Activated CD8-positive, alpha-beta memory T cell treated with anti-CD3 and anti-CD28 coated beads, Interleukin-2, amount 10 ng/mL, durations not matched to agents 7 days and 5 days (primary cell): ENCODE measurements at regions not wholly inside any gene's neighbourhood (a gene's known extent, or its start where the extent isn't known, plus 50 kb on each side); places are given as distances from the start of the nearest gene placed in this dataset.
A peak's percentile ranks its signal among the peaks of the same experiment; 100 is the strongest.

Experiments
- ATAC-seq: fragments of 150-1000 bp; cut with Tn5 transposase; one replicate; pipeline ENCODE4 v1.10.0; 2021; ENCODE audit warnings: moderate library complexity
- CTCF ChIA-PET: fragments of 350-600 bp; sonication (Branson Sonifier 250); formaldehyde crosslinking; loops from one replicate; lab custom pipeline; 2021; ENCODE audit warnings: antibody characterized with exemption; lab: Charles Lee
- DNase-seq: peaks from one replicate; pipeline ENCODE4 v3.0.0-alpha.2; 2020
- H3K27ac Mint-ChIP-seq: one replicate; pipeline ENCODE4 v1.8.0; 2021; ENCODE audit warnings: mild to moderate bottlenecking, mixed read lengths
- H3K27me3 Mint-ChIP-seq: one replicate; pipeline ENCODE4 v1.8.0; 2021; ENCODE audit warnings: mixed read lengths
- H3K36me3 Mint-ChIP-seq: one replicate; pipeline ENCODE4 v1.8.0; 2021; ENCODE audit warnings: mild to moderate bottlenecking, mixed read lengths
- H3K4me1 Mint-ChIP-seq: one replicate; pipeline ENCODE4 v1.8.0; 2021; ENCODE audit warnings: mixed read lengths
- H3K4me3 Mint-ChIP-seq: one replicate; pipeline ENCODE4 v1.8.0; 2021; ENCODE audit warnings: mild to moderate bottlenecking, moderate library complexity, mixed read lengths
- H3K9me3 Mint-ChIP-seq: one replicate; pipeline ENCODE4 v1.8.0; 2022; ENCODE audit warnings: low read depth, mixed read lengths

- ATAC-seq (peak; percentile 43), DNase-seq (no peak)
- Mint-ChIP-seq H3K27me3 (no peaks in the 10 kb centered on the region), H3K4me3 (no peak overlapping the region), H3K27ac (no peak overlapping the region), H3K36me3 (no peaks in the 10 kb centered on the region), H3K9me3 (no peaks in the 10 kb centered on the region), H3K4me1 (peaks cover 29% of the 10 kb centered on the region)
- CTCF ChIA-PET: interaction anchor here (0.6 to 1.3 kb wide), 2 partner anchors 36 to 225 kb away, joined by 3 to 4 read pairs; no protein-coding TSS in a partner anchor
Measured at GRCh38 chr1:116259663-116260062, 113.4 kb upstream of the ATP1A1 start.

GRCh38 chr1:116260115-116260514 lies 112.9 kb upstream of the ATP1A1 start:
- H3K27ac Mint-ChIP-seq: no peak overlapping the region
- peaks cover 29% of the 10 kb centered on the region for H3K4me1 Mint-ChIP-seq
- ATAC-seq (no peak), DNase-seq (no peak)
- H3K36me3 Mint-ChIP-seq: no peaks in the 10 kb centered on the region
- H3K4me3 Mint-ChIP-seq: no peak overlapping the region
- CTCF ChIA-PET: interaction anchor here (0.6 to 1.3 kb wide), 2 partner anchors 37 to 224 kb away, joined by 3 to 4 read pairs; no protein-coding TSS in a partner anchor
- no peaks in the 10 kb centered on the region for H3K27me3 Mint-ChIP-seq
- no peaks in the 10 kb centered on the region for H3K9me3 Mint-ChIP-seq

GRCh38 chr1:116260621-116261020 lies 112.4 kb upstream of the ATP1A1 start:
- Mint-ChIP-seq H3K9me3 (no peaks in the 10 kb centered on the region), H3K27me3 (no peaks in the 10 kb centered on the region), H3K4me3 (no peak overlapping the region), H3K36me3 (no peaks in the 10 kb centered on the region), H3K27ac (no peak overlapping the region), H3K4me1 (peaks cover 29% of the 10 kb centered on the region)
- CTCF ChIA-PET: interaction anchor here (1.3 kb wide), 1 partner anchor 224 kb away, joined by 4 read pairs; no protein-coding TSS in a partner anchor
- DNase-seq (no peak), ATAC-seq (no peak)

GRCh38 chr1:116261227-116261626 lies 111.8 kb upstream of the ATP1A1 start:
- H3K4me1 Mint-ChIP-seq: peaks cover 29% of the 10 kb centered on the region
- ATAC-seq: no peak

GRCh38 chr1:116262207-116262994 lies 110.6 kb upstream of the ATP1A1 start:
- no peaks in the 10 kb centered on the region for H3K36me3 Mint-ChIP-seq
- H3K9me3 Mint-ChIP-seq: no peaks in the 10 kb centered on the region
- H3K4me3 Mint-ChIP-seq: no peak overlapping the region
- no peak overlapping the region for H3K27ac Mint-ChIP-seq
- no peaks in the 10 kb centered on the region for H3K27me3 Mint-ChIP-seq
- ATAC-seq (no peak), DNase-seq (no peak)
- peaks cover 26% of the 10 kb centered on the region for H3K4me1 Mint-ChIP-seq
- CTCF ChIA-PET: interaction anchor here (0.6 to 1.9 kb wide), 2 partner anchors 13 to 237 kb away, joined by 3 to 4 read pairs; no protein-coding TSS in a partner anchor

More at GRCh38 chr1:116261227-116261626, 111.8 kb upstream of the ATP1A1 start:
- Mint-ChIP-seq H3K36me3 (no peaks in the 10 kb centered on the region), H3K9me3 (no peaks in the 10 kb centered on the region), H3K27me3 (no peaks in the 10 kb centered on the region), H3K27ac (no peak overlapping the region), H3K4me3 (no peak overlapping the region)
- DNase-seq: no peak
- CTCF ChIA-PET: no interaction called here

GRCh38 chr1:116262995-116263385 lies 110.1 kb upstream of the ATP1A1 start:
- no peak for DNase-seq
- peaks cover 20% of the 10 kb centered on the region for H3K4me1 Mint-ChIP-seq
- no peak overlapping the region for H3K4me3 Mint-ChIP-seq
- no peaks in the 10 kb centered on the region for H3K27me3 Mint-ChIP-seq
- no peak overlapping the region for H3K27ac Mint-ChIP-seq
- no peak for ATAC-seq
- no peaks in the 10 kb centered on the region for H3K36me3 Mint-ChIP-seq
- no peaks in the 10 kb centered on the region for H3K9me3 Mint-ChIP-seq
- CTCF ChIA-PET: interaction anchor here (0.6 to 1.9 kb wide), 2 partner anchors 12 to 236 kb away, joined by 3 to 4 read pairs; no protein-coding TSS in a partner anchor

- no peak for ATAC-seq
- Mint-ChIP-seq H3K27me3 (no peaks in the 10 kb centered on the region), H3K4me3 (no peak overlapping the region), H3K9me3 (no peaks in the 10 kb centered on the region), H3K36me3 (no peaks in the 10 kb centered on the region), H3K4me1 (no peaks in the 10 kb centered on the region), H3K27ac (no peak overlapping the region)
- no peak for DNase-seq
- CTCF ChIA-PET: interaction anchor here (0.5 kb wide), 1 partner anchor 41 kb away, joined by 3 read pairs; no protein-coding TSS in a partner anchor
Measured at GRCh38 chr1:116265931-116266863, 106.8 kb upstream of the ATP1A1 start.

GRCh38 chr1:116266864-116267212 lies 106.2 kb upstream of the ATP1A1 start:
- CTCF ChIA-PET: interaction anchor here (0.5 kb wide), 1 partner anchor 42 kb away, joined by 3 read pairs; no protein-coding TSS in a partner anchor
- ATAC-seq: no peak
- no peaks in the 10 kb centered on the region for H3K9me3 Mint-ChIP-seq
- H3K27me3 Mint-ChIP-seq: no peaks in the 10 kb centered on the region
- H3K4me1 Mint-ChIP-seq: no peaks in the 10 kb centered on the region
- H3K27ac Mint-ChIP-seq: no peak overlapping the region
- DNase-seq: no peak
- H3K36me3 Mint-ChIP-seq: no peaks in the 10 kb centered on the region
- H3K4me3 Mint-ChIP-seq: no peak overlapping the region

GRCh38 chr1:116268211-116268610 lies 104.8 kb upstream of the ATP1A1 start:
- ATAC-seq: no peak
- CTCF ChIA-PET: interaction anchor here (1.3 kb wide), 1 partner anchor 129 kb away, joined by 5 read pairs; no protein-coding TSS in a partner anchor

GRCh38 chr1:116270316-116271057 lies 102.6 kb upstream of the ATP1A1 start:
- ATAC-seq (no peak), DNase-seq (no peak)
- Mint-ChIP-seq H3K4me1 (no peaks in the 10 kb centered on the region), H3K27ac (no peak overlapping the region), H3K9me3 (no peaks in the 10 kb centered on the region), H3K36me3 (no peaks in the 10 kb centered on the region), H3K4me3 (no peak overlapping the region), H3K27me3 (peaks cover 2% of the 10 kb centered on the region)
- CTCF ChIA-PET: no interaction called here

More at GRCh38 chr1:116268211-116268610, 104.8 kb upstream of the ATP1A1 start:
- Mint-ChIP-seq H3K27ac (no peak overlapping the region), H3K4me3 (no peak overlapping the region), H3K27me3 (peaks cover 2% of the 10 kb centered on the region), H3K4me1 (no peaks in the 10 kb centered on the region), H3K9me3 (no peaks in the 10 kb centered on the region), H3K36me3 (no peaks in the 10 kb centered on the region)
- DNase-seq: no peak

- ATAC-seq (no peak), DNase-seq (no peak)
- CTCF ChIA-PET: no interaction called here
- no peak overlapping the region for H3K27ac Mint-ChIP-seq
- H3K4me3 Mint-ChIP-seq: no peak overlapping the region
- H3K27me3 Mint-ChIP-seq: peaks cover 2% of the 10 kb centered on the region
- H3K36me3 Mint-ChIP-seq: no peaks in the 10 kb centered on the region
- H3K4me1 Mint-ChIP-seq: no peaks in the 10 kb centered on the region
- no peaks in the 10 kb centered on the region for H3K9me3 Mint-ChIP-seq
Measured at GRCh38 chr1:116273042-116273783, 99.8 kb upstream of the ATP1A1 start.

- Mint-ChIP-seq H3K27ac (no peak overlapping the region), H3K36me3 (no peaks in the 10 kb centered on the region), H3K9me3 (no peaks in the 10 kb centered on the region), H3K4me1 (no peaks in the 10 kb centered on the region), H3K4me3 (no peak overlapping the region), H3K27me3 (peaks cover 5% of the 10 kb centered on the region)
- CTCF ChIA-PET: no interaction called here
- no peak for DNase-seq
- no peak for ATAC-seq
Measured at GRCh38 chr1:116276532-116276931, 96.5 kb upstream of the ATP1A1 start.
